ENCODE measurements at regions not wholly inside any gene's neighbourhood (a gene's known extent, or its start where the extent isn't known, plus 50 kb on each side); places are given as distances from the start of the nearest gene placed in this dataset.

DNA sequence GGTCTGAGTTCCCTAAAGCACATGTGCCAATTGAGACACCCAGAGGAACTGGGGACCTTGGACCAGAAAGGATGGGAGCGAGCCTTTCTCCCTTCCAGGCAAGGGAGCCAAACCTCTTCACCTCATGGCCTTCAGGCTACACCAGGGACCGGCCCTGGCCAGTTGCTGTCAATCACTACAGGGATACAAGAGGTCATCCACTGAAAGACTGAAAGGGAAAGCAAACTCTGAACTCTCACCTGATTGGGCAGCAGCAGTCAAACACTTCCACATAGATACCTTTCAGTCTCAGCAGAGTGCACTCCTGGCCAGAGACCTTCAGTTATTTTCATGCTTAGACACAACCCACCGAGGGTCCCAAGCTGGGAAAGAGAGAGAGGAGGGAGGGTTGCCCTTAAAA lies 1956.0 kb upstream of the LRRTM1 start:
- TF ChIP-seq, protein P1, sequence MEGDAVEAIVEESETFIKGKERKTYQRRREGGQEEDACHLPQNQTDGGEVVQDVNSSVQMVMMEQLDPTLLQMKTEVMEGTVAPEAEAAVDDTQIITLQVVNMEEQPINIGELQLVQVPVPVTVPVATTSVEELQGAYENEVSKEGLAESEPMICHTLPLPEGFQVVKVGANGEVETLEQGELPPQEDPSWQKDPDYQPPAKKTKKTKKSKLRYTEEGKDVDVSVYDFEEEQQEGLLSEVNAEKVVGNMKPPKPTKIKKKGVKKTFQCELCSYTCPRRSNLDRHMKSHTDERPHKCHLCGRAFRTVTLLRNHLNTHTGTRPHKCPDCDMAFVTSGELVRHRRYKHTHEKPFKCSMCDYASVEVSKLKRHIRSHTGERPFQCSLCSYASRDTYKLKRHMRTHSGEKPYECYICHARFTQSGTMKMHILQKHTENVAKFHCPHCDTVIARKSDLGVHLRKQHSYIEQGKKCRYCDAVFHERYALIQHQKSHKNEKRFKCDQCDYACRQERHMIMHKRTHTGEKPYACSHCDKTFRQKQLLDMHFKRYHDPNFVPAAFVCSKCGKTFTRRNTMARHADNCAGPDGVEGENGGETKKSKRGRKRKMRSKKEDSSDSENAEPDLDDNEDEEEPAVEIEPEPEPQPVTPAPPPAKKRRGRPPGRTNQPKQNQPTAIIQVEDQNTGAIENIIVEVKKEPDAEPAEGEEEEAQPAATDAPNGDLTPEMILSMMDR (IDR thresholded peaks at IDR 0.05): no peak
- TF ChIP-seq ZFX (IDR thresholded peaks at IDR 0.05; ENCODE audit: borderline replicate concordance): no peak

All from 22Rv1 (cell line).